ENCODE measurements at regions not wholly inside any gene's neighbourhood (a gene's known extent, or its start where the extent isn't known, plus 50 kb on each side); places are given as distances from the start of the nearest gene placed in this dataset.

- TF ChIP-seq CTCF (IDR thresholded peaks at IDR 0.05 in 4 of 5, conservative IDR thresholded peaks at IDR 0.05 in 1 of 5) (no peak), POLR2A (IDR thresholded peaks at IDR 0.05) (no peak)
Measured at GRCh38 chr7:79507131-79507530, 53.7 kb upstream of the MAGI2 start.

Data from gastrocnemius medialis (tissue), 4 donors.